Heart left ventricle (tissue), 13 donors: ENCODE measurements at regions not wholly inside any gene's neighbourhood (a gene's known extent, or its start where the extent isn't known, plus 50 kb on each side); places are given as distances from the start of the nearest gene placed in this dataset.

Experiments used
- POLR2A ChIP-seq, 2 donors: fragments of 450-650 bp; IDR thresholded peaks; one replicate each; pipeline ENCODE4 v1.6.1; 2017; ENCODE audit warnings: antibody characterized with exemption in 2 of 2, mild to moderate bottlenecking in 2 of 2, moderate library complexity in 2 of 2
- TF ChIP-seq, protein P1 (sequence below), 12 donors: fragments of 200-600 bp; sonication (generic) in 4 of 12; IDR thresholded peaks; one replicate each; pipeline versions ENCODE4 v1.5.0 to v1.8.0; 2018 to 2022; ENCODE audit warnings: antibody characterized with exemption in 12 of 12, mild to moderate bottlenecking in 5 of 12
- donor health status: ischemic (EF 13 %, LVEDD 7.1; RV severe dilation, severe dysfunction).
- donor health status: DM: no; HTN: yes; CAD: no.
- donor health status: DM: no; HTN: no; CAD: no.
- donor health status: ischemic (EF 25% LVEDD 6.9; RV normal size, moderate dysfunction).
- donor health status: ischemic (EF 25% LVEDD 5.7; RV mildly dilated, moderate dysfunction).
- donor health status: ischemic (EF 35%, LVEDD 5.7; RV mildly dilated, moderate dysfunction).
- donor health status: nonischemic (EF 11% LVEDD 7.7; RV severe dilation, severe dysfunction).
- donor health status: DM: yes; HTN: yes; CAD: no.
- donor health status: PGD.
- donor health status: ischemic (EF 29% LVEDD 5.4; RV normal size, mild dysfunction).
- donor health status: nonischemic (EF 23%, LVEDD 6.1; RV moderate dilation, normal function).

DNA sequence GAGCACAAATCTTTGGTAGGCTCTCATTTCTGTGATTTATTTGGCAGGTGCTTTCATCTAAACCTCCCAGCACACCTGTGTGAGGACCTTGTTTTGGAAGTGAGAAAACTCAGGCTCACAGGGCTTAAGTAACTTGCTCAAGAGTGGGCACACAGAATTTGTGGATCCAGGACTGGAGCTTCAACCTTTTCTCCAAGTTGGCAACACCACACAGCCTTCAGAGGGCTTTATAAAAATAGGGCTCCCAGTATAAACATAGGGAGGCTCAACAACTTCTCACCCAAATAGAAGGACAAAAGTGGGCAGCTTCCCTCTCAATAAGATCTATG is 182.2 kb upstream of the NEBL start:
- TF ChIP-seq, protein P1, sequence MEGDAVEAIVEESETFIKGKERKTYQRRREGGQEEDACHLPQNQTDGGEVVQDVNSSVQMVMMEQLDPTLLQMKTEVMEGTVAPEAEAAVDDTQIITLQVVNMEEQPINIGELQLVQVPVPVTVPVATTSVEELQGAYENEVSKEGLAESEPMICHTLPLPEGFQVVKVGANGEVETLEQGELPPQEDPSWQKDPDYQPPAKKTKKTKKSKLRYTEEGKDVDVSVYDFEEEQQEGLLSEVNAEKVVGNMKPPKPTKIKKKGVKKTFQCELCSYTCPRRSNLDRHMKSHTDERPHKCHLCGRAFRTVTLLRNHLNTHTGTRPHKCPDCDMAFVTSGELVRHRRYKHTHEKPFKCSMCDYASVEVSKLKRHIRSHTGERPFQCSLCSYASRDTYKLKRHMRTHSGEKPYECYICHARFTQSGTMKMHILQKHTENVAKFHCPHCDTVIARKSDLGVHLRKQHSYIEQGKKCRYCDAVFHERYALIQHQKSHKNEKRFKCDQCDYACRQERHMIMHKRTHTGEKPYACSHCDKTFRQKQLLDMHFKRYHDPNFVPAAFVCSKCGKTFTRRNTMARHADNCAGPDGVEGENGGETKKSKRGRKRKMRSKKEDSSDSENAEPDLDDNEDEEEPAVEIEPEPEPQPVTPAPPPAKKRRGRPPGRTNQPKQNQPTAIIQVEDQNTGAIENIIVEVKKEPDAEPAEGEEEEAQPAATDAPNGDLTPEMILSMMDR (IDR thresholded peaks at IDR 0.05), result no peak
- no peak for TF ChIP-seq POLR2A (IDR thresholded peaks at IDR 0.05)
